ENCODE measurements at regions not wholly inside any gene's neighbourhood (a gene's known extent, or its start where the extent isn't known, plus 50 kb on each side); places are given as distances from the start of the nearest gene placed in this dataset.
"Not testable (repeated sequence)": the region's sequence is repeated elsewhere in the genome, so short reads cannot be mapped to it uniquely, and the experiment has no call there.

DNA sequence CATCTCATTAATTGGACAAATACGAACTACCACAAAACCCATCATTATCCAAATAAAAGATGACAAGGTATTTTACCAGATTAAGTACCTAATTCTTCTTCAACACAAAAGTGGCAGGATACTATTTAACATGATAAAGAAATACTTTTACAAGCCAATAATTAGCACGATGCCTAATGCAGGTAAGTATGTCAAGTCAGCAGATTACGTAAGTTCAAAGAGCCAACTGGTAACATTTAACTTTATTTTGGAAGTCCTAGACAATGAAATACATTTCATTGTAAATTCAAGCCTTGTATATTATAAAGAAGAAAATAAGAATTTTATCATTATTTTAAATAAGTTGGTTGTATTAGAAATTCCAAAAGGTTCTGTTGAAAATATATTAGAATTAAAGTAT is 535.3 kb upstream of the SOX9 start:
- intact Hi-C loops (cut with DNase I), result no loop called here
- H3K36me3 ChIP-seq, result no peaks in the 10 kb centered on the region
- no peaks in the 10 kb centered on the region for H3K4me1 ChIP-seq
- H3K27me3 ChIP-seq, result no peaks in the 10 kb centered on the region
- TF ChIP-seq, protein P1, sequence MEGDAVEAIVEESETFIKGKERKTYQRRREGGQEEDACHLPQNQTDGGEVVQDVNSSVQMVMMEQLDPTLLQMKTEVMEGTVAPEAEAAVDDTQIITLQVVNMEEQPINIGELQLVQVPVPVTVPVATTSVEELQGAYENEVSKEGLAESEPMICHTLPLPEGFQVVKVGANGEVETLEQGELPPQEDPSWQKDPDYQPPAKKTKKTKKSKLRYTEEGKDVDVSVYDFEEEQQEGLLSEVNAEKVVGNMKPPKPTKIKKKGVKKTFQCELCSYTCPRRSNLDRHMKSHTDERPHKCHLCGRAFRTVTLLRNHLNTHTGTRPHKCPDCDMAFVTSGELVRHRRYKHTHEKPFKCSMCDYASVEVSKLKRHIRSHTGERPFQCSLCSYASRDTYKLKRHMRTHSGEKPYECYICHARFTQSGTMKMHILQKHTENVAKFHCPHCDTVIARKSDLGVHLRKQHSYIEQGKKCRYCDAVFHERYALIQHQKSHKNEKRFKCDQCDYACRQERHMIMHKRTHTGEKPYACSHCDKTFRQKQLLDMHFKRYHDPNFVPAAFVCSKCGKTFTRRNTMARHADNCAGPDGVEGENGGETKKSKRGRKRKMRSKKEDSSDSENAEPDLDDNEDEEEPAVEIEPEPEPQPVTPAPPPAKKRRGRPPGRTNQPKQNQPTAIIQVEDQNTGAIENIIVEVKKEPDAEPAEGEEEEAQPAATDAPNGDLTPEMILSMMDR (IDR thresholded peaks at IDR 0.05), result no peak
- TF ChIP-seq POLR2A (IDR thresholded peaks at IDR 0.05), result no peak
- no peak for TF ChIP-seq POLR2AphosphoS5 (IDR thresholded peaks at IDR 0.05; ENCODE audit: insufficient read depth in 1 of 2, low read depth in 1 of 2)
- no peak overlapping the region for H3K27ac ChIP-seq
- DNase-seq (ENCODE audit: extremely low spot score in 2 of 2), result no peak
- no peaks in the 10 kb centered on the region for H3K9me3 ChIP-seq
- no peak overlapping the region for H3K4me3 ChIP-seq

DNA sequence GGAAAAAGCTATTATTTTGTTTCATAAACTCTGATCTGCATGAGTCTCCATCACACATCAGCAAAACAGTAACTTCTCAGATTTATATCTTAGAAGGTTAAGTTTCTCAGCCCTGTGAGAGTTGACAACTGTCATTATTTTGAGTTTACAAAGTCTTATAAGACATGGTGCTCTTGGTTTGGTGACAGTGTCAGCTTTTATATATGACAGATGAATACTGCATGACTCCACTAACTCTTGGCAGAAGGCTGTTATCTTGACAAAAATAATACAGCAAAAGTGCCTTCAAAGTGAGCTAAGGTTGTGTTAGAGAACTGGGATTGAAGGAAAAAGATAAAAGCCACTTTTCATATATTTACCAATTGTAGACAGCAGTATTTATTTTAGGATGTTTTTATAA is 528.4 kb upstream of the SOX9 start:
- Histone ChIP-seq H3K9me3 (no peaks in the 10 kb centered on the region), H3K27ac (no peak overlapping the region), H3K36me3 (no peaks in the 10 kb centered on the region), H3K27me3 (no peaks in the 10 kb centered on the region), H3K4me1 (no peaks in the 10 kb centered on the region), H3K4me3 (no peak overlapping the region)
- intact Hi-C loops (cut with DNase I), result no loop called here
- no peak for DNase-seq (ENCODE audit: extremely low spot score in 2 of 2)
- TF ChIP-seq POLR2AphosphoS5 (IDR thresholded peaks at IDR 0.05; ENCODE audit: insufficient read depth in 1 of 2, low read depth in 1 of 2) (no peak), POLR2A (IDR thresholded peaks at IDR 0.05) (no peak)
- TF ChIP-seq, protein P1 (IDR thresholded peaks at IDR 0.05), result no peak

DNA sequence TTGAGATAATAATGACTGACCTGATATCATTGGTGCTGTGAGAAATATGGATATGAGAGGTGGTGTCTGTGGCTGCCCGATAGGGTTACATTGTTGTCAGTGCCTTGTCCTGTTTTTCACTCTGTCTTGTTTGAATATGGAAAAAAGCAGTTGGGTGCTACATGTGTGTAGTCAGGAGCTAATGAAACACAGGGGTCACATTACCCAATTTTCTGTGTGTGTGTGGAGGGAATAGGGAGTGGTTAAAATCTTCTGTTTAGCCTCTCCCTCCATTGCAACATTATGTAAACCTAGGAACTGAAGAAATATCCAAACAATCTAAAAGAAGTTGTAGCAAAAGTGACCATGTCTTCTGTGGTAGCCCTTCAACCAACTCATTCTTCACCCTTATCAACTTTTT is 527.7 kb upstream of the SOX9 start:
- H3K4me1 ChIP-seq, result no peaks in the 10 kb centered on the region
- H3K9me3 ChIP-seq, result no peaks in the 10 kb centered on the region
- H3K4me3 ChIP-seq, result no peak overlapping the region
- TF ChIP-seq, protein P1 (IDR thresholded peaks at IDR 0.05), result no peak
- no peak for TF ChIP-seq POLR2AphosphoS5 (IDR thresholded peaks at IDR 0.05; ENCODE audit: insufficient read depth in 1 of 2, low read depth in 1 of 2)
- no peak for TF ChIP-seq POLR2A (IDR thresholded peaks at IDR 0.05)
- intact Hi-C loops (cut with DNase I), result no loop called here
- H3K27me3 ChIP-seq, result no peaks in the 10 kb centered on the region
- no peak overlapping the region for H3K27ac ChIP-seq
- DNase-seq (ENCODE audit: extremely low spot score in 2 of 2), result no peak
- no peaks in the 10 kb centered on the region for H3K36me3 ChIP-seq

DNA sequence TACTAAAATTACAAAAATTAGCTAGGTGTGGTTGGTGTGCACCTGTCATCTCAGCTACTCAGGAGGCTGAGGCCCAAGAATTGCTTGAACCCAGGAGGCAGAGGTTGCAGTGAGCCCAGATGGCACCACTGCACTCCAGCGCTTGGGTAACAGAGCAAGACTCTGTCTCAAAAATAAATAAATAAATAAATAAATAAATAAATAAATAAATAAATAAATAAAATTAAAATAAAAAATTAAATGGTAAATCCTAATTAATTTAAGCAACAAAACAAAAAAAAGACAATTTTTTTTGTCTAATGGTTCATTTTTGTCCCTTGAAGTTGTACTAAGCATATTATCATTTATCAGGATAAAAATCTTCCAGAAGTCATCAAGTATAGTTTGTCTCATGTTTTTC is 521.2 kb upstream of the SOX9 start:
- H3K36me3 ChIP-seq; intact Hi-C loops (cut with DNase I); H3K4me1 ChIP-seq; H3K9me3 ChIP-seq; H3K27ac ChIP-seq; H3K27me3 ChIP-seq; DNase-seq (ENCODE audit: extremely low spot score in 2 of 2); H3K4me3 ChIP-seq: not testable (repeated sequence)

DNA sequence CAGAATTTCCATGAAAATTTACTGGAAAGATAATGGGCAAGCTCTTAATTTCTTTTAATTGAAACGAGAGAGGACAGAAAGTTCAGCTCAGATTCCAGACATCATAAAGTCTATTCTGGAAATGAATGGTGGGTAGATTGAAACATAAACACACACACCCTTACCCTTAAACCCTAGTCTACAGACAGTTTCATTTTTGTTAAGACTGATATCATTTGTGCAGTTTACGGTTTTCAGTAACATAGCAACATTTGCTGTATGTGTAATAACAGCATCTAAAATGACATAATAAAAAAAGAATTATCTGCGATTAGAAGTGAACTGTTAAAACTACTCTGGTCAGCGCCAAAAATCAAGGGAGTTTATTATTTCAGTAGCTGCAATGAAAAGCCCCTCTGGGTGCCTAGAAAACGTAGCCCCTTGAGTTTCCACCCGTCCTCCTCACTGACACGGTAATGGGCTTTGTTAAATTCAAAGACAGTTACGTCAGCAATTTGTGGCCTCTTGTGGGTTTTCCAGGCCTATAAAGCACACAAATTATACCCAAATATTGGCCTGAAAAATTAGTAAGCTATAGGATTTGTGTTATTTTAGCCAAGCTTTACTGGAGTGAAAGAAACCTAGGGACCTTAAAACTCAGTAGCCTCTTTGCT is 520.6 kb upstream of the SOX9 start:
- DNase-seq (ENCODE audit: extremely low spot score in 2 of 2), result no peak
- Histone ChIP-seq H3K36me3 (no peaks in the 10 kb centered on the region), H3K4me1 (no peaks in the 10 kb centered on the region), H3K27me3 (no peaks in the 10 kb centered on the region), H3K9me3 (no peaks in the 10 kb centered on the region), H3K4me3 (no peak overlapping the region), H3K27ac (no peak overlapping the region)
- intact Hi-C loops (cut with DNase I), result no loop called here
- no peak for TF ChIP-seq POLR2AphosphoS5 (IDR thresholded peaks at IDR 0.05; ENCODE audit: insufficient read depth in 1 of 2, low read depth in 1 of 2)
- TF ChIP-seq, protein P1 (IDR thresholded peaks at IDR 0.05), result no peak
- no peak for TF ChIP-seq POLR2A (IDR thresholded peaks at IDR 0.05)

Data from vagina (tissue), 2 donors.